GM19240 (cell line): ENCODE measurements at regions not wholly inside any gene's neighbourhood (a gene's known extent, or its start where the extent isn't known, plus 50 kb on each side); places are given as distances from the start of the nearest gene placed in this dataset.
A peak's percentile ranks its signal among the peaks of the same experiment; 100 is the strongest.
"Not testable (repeated sequence)": the region's sequence is repeated elsewhere in the genome, so short reads cannot be mapped to it uniquely, and the experiment has no call there.

Source experiments
- DNase-seq: peaks from one replicate; pipeline ENCODE4 v3.0.0; 2011; ENCODE audit warnings: low spot score; ENCODE audit not compliant: insufficient read length

GRCh38 chr6:15145821-15146220 lies 100.0 kb upstream of the JARID2 start:
- no peak for DNase-seq

GRCh38 chr6:15147827-15148226 lies 98.0 kb upstream of the JARID2 start:
- DNase-seq, result no peak

- no peak for DNase-seq
These were observed 97.4 kb upstream of the JARID2 start for GRCh38 chr6:15148356-15148946.

GRCh38 chr6:15150207-15150606 lies 95.7 kb upstream of the JARID2 start:
- DNase-seq, result no peak

GRCh38 chr6:15152700-15153099 lies 93.2 kb upstream of the JARID2 start:
- no peak for DNase-seq

- no peak for DNase-seq
These were observed 92.7 kb upstream of the JARID2 start for GRCh38 chr6:15153191-15153590.

- no peak for DNase-seq
These were observed 88.4 kb upstream of the JARID2 start for GRCh38 chr6:15157479-15157878.

GRCh38 chr6:15158821-15159619 lies 86.8 kb upstream of the JARID2 start:
- no peak for DNase-seq

GRCh38 chr6:15160812-15161211 lies 85.1 kb upstream of the JARID2 start:
- no peak for DNase-seq

GRCh38 chr6:15164855-15165254 lies 81.0 kb upstream of the JARID2 start:
- not testable (repeated sequence) for DNase-seq

GRCh38 chr6:15166121-15166520 lies 79.7 kb upstream of the JARID2 start:
- DNase-seq, result no peak

- DNase-seq, result no peak
These were observed 75.7 kb upstream of the JARID2 start for GRCh38 chr6:15170126-15170525.

- DNase-seq, result no peak
These were observed 74.8 kb upstream of the JARID2 start for GRCh38 chr6:15171026-15171425.

- DNase-seq, result no peak
These were observed 69.0 kb upstream of the JARID2 start for GRCh38 chr6:15176816-15177370.

- DNase-seq, result no peak
These were observed 61.9 kb upstream of the JARID2 start for GRCh38 chr6:15183979-15184378.

- peak; percentile 23 for DNase-seq
These were observed 61.4 kb upstream of the JARID2 start for GRCh38 chr6:15184441-15184861.

GRCh38 chr6:15185111-15185510 lies 60.8 kb upstream of the JARID2 start:
- not testable (repeated sequence) for DNase-seq

GRCh38 chr6:15193451-15193850 lies 52.4 kb upstream of the JARID2 start:
- DNase-seq, result not testable (repeated sequence)

- no peak for DNase-seq
These were observed 51.4 kb upstream of the JARID2 start for GRCh38 chr6:15194453-15194852.
